ENCODE measurements at regions not wholly inside any gene's neighbourhood (a gene's known extent, or its start where the extent isn't known, plus 50 kb on each side); places are given as distances from the start of the nearest gene placed in this dataset.
"Not testable (repeated sequence)": the region's sequence is repeated elsewhere in the genome, so short reads cannot be mapped to it uniquely, and the experiment has no call there.

GRCh38 chr4:11839889-11840288, 411.2 kb upstream of the HS3ST1 start:
- no peak for DNase-seq (ENCODE audit: low read depth)

GRCh38 chr4:11831739-11832138, 403.0 kb upstream of the HS3ST1 start:
- DNase-seq (ENCODE audit: low read depth) = no peak

- no peak for DNase-seq (ENCODE audit: low read depth)
Measured at GRCh38 chr4:11824566-11824965, 395.9 kb upstream of the HS3ST1 start.

- no peak for DNase-seq (ENCODE audit: low read depth)
Measured at GRCh38 chr4:11821772-11822430, 393.2 kb upstream of the HS3ST1 start.

- no peak for DNase-seq (ENCODE audit: low read depth)
Measured at GRCh38 chr4:11817088-11817487, 388.4 kb upstream of the HS3ST1 start.

- DNase-seq (ENCODE audit: low read depth) = no peak
Measured at GRCh38 chr4:11814758-11815157, 386.1 kb upstream of the HS3ST1 start.

- DNase-seq (ENCODE audit: low read depth) = no peak
Measured at GRCh38 chr4:11813951-11814446, 385.3 kb upstream of the HS3ST1 start.

GRCh38 chr4:11811521-11811920, 382.8 kb upstream of the HS3ST1 start:
- not testable (repeated sequence) for DNase-seq (ENCODE audit: low read depth)

GRCh38 chr4:11805842-11806241, 377.1 kb upstream of the HS3ST1 start:
- peak; percentile 14 for DNase-seq (ENCODE audit: low read depth)

GRCh38 chr4:11801466-11802446, 373.1 kb upstream of the HS3ST1 start:
- DNase-seq (ENCODE audit: low read depth) = no peak

GRCh38 chr4:11799196-11799595, 370.5 kb upstream of the HS3ST1 start:
- DNase-seq (ENCODE audit: low read depth) = no peak

GRCh38 chr4:11791797-11792196, 363.1 kb upstream of the HS3ST1 start:
- no peak for DNase-seq (ENCODE audit: low read depth)

GRCh38 chr4:11790230-11790629, 361.5 kb upstream of the HS3ST1 start:
- DNase-seq (ENCODE audit: low read depth) = no peak

GRCh38 chr4:11783588-11783987, 354.9 kb upstream of the HS3ST1 start:
- no peak for DNase-seq (ENCODE audit: low read depth)

- DNase-seq (ENCODE audit: low read depth) = no peak
Measured at GRCh38 chr4:11782859-11783258, 354.2 kb upstream of the HS3ST1 start.

- no peak for DNase-seq (ENCODE audit: low read depth)
Measured at GRCh38 chr4:11777447-11777846, 348.8 kb upstream of the HS3ST1 start.

- DNase-seq (ENCODE audit: low read depth) = no peak
Measured at GRCh38 chr4:11774346-11774745, 345.7 kb upstream of the HS3ST1 start.

GRCh38 chr4:11773798-11774197, 345.1 kb upstream of the HS3ST1 start:
- no peak for DNase-seq (ENCODE audit: low read depth)

- DNase-seq (ENCODE audit: low read depth) = peak; percentile 5
Measured at GRCh38 chr4:11769434-11769833, 340.7 kb upstream of the HS3ST1 start.

GRCh38 chr4:11768251-11768972, 339.7 kb upstream of the HS3ST1 start:
- DNase-seq (ENCODE audit: low read depth) = no peak

GRCh38 chr4:11765849-11766453, 337.3 kb upstream of the HS3ST1 start:
- peak; percentile 35 for DNase-seq (ENCODE audit: low read depth)
